WI38 (cell line): ENCODE measurements at regions not wholly inside any gene's neighbourhood (a gene's known extent, or its start where the extent isn't known, plus 50 kb on each side); places are given as distances from the start of the nearest gene placed in this dataset.

ENCODE experiments used
- H3K4me3 ChIP-seq: 2 replicates; pipeline ENCODE4 v1.5.1; 2011; ENCODE audit warnings: low read depth, mild to moderate bottlenecking, control low read depth, low read length
- CTCF ChIP-seq: IDR thresholded peaks from 2 replicates; pipeline ENCODE4 v1.5.1; 2012; ENCODE audit warnings: low read depth, mild to moderate bottlenecking, control low read depth, low read length

GRCh38 chr2:204329532-204329931, 215.7 kb upstream of the PARD3B start:
- TF ChIP-seq CTCF, result no peak
- no peak overlapping the region for H3K4me3 ChIP-seq

GRCh38 chr2:204331180-204331579, 214.1 kb upstream of the PARD3B start:
- no peak for TF ChIP-seq CTCF
- H3K4me3 ChIP-seq, result no peak overlapping the region

DNA sequence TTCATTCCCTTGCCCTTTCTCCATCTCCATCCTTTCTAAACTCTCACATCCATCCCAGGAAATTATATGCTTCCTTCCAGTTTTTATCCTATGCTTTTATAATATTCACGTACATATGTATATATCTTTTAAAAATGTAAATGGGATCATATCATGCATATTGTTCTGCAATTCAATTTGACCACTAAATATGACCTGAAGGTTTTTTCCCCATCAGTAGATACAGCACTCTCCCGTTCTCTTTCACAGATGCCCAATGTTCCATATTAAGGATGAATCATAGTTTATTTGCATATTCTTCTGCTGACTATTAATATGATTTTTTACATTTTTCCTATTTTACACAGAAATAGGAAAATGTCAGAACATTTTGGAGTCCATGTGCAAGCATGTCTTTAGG, 213.3 kb upstream of the PARD3B start:
- no peak overlapping the region for H3K4me3 ChIP-seq
- TF ChIP-seq CTCF, result no peak

DNA sequence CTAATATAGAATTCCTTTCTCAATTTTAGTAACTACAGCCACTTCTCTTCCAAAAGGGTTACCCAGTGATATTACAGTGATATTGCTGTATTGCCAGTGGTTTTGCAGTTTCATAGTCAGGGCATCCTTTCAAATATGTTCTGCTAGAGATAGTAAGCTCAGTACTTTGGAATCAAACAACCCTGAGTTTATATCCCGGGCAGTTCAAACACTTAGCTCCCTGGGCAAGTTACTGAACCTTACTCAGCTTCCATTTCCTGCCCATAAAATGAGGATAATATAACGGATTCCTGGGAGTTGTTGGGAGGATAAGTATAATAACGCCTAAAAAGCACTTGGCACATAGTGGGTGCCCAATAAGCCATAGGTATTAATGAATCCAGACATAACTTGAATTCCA, 212.6 kb upstream of the PARD3B start:
- H3K4me3 ChIP-seq, result no peak overlapping the region
- no peak for TF ChIP-seq CTCF

DNA sequence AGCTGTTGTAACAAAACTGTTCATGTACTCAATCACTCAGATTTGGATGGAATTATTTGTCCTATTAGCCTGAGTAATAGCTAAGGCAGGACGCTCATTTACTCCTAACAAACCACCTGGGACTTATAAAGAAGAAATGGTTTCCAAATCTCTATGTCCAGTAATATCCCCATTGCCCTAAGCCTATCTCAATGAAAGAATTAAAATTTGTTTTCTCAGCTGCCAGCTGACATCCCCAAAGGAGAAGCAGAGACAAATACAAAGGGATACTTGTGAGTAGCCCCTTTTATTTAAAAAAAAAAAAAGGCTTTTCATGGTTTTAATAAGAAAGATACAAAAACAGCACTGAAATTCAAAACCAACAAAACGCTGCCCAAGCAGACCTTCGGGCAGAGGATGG, 211.4 kb upstream of the PARD3B start:
- no peak for TF ChIP-seq CTCF
- no peak overlapping the region for H3K4me3 ChIP-seq

DNA sequence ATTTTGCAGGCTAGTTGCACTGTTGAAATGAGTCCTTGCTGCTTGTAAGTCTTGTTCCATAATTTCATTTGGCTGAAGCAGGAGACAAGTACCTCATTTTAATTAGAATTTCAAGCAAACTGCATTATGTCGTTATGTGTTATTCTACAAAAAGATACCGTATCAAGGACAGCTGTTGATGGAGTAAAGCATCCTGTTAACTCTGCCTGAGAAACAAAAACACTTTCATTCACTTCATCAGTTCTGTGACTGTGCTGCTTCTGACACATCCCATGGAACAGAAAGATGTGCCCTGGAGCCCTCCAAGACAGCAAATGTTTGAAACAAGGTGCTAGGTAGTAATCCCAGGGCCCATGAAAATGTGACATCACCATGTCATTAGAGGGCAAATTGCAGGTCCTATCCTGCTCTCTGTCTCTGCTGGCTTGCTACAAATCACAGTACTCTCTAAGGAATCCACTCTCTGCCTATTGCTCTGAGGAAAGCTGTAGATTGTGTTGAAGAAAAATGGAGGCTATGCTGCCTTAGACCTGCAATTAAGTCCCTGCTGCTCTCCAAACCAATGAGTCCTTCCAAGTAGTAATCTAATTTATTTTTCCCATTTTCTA, 209.7 kb upstream of the PARD3B start:
- TF ChIP-seq CTCF, result no peak
- H3K4me3 ChIP-seq, result no peak overlapping the region

GRCh38 chr2:204336153-204336744, 209.0 kb upstream of the PARD3B start:
- no peak overlapping the region for H3K4me3 ChIP-seq
- TF ChIP-seq CTCF, result no peak
